ENCODE measurements at regions not wholly inside any gene's neighbourhood (a gene's known extent, or its start where the extent isn't known, plus 50 kb on each side); places are given as distances from the start of the nearest gene placed in this dataset.

- no peak for DNase-seq (ENCODE audit: low spot score)
These were observed 523.2 kb downstream of the TNS1 start for GRCh38 chr2:217479566-217479965.

- DNase-seq (ENCODE audit: low spot score): no peak
These were observed 523.9 kb downstream of the TNS1 start for GRCh38 chr2:217478831-217479455.

GRCh38 chr2:217477583-217477982, 525.2 kb downstream of the TNS1 start:
- DNase-seq (ENCODE audit: low spot score): no peak

- DNase-seq (ENCODE audit: low spot score): no peak
These were observed 527.0 kb downstream of the TNS1 start for GRCh38 chr2:217475791-217476190.

GRCh38 chr2:217475101-217475500, 527.7 kb downstream of the TNS1 start:
- DNase-seq (ENCODE audit: low spot score): no peak

GRCh38 chr2:217471319-217471718, 531.5 kb downstream of the TNS1 start:
- DNase-seq (ENCODE audit: low spot score): no peak

- DNase-seq (ENCODE audit: low spot score): no peak
These were observed 533.5 kb downstream of the TNS1 start for GRCh38 chr2:217469203-217469810.

GRCh38 chr2:217468042-217468830, 534.6 kb downstream of the TNS1 start:
- no peak for DNase-seq (ENCODE audit: low spot score)

- no peak for DNase-seq (ENCODE audit: low spot score)
These were observed 535.5 kb downstream of the TNS1 start for GRCh38 chr2:217467331-217467730.

- DNase-seq (ENCODE audit: low spot score): no peak
These were observed 536.0 kb downstream of the TNS1 start for GRCh38 chr2:217466805-217467204.

- no peak for DNase-seq (ENCODE audit: low spot score)
These were observed 536.7 kb downstream of the TNS1 start for GRCh38 chr2:217466104-217466503.

- no peak for DNase-seq (ENCODE audit: low spot score)
These were observed 537.7 kb downstream of the TNS1 start for GRCh38 chr2:217465100-217465499.

GRCh38 chr2:217463402-217464075, 539.3 kb downstream of the TNS1 start:
- no peak for DNase-seq (ENCODE audit: low spot score)

GRCh38 chr2:217462121-217462520, 540.7 kb downstream of the TNS1 start:
- DNase-seq (ENCODE audit: low spot score): no peak

- no peak for DNase-seq (ENCODE audit: low spot score)
These were observed 541.1 kb downstream of the TNS1 start for GRCh38 chr2:217461674-217462073.

- no peak for DNase-seq (ENCODE audit: low spot score)
These were observed 543.0 kb downstream of the TNS1 start for GRCh38 chr2:217459680-217460405.

GRCh38 chr2:217459016-217459415, 543.8 kb downstream of the TNS1 start:
- DNase-seq (ENCODE audit: low spot score): no peak

GRCh38 chr2:217456016-217456415, 546.8 kb downstream of the TNS1 start:
- no peak for DNase-seq (ENCODE audit: low spot score)

GRCh38 chr2:217452928-217453327, 549.9 kb downstream of the TNS1 start:
- DNase-seq (ENCODE audit: low spot score): no peak

- DNase-seq (ENCODE audit: low spot score): no peak
These were observed 551.1 kb downstream of the TNS1 start for GRCh38 chr2:217451666-217452065.

GRCh38 chr2:217449444-217449843, 553.4 kb downstream of the TNS1 start:
- DNase-seq (ENCODE audit: low spot score): no peak

- no peak for DNase-seq (ENCODE audit: low spot score)
These were observed 553.9 kb downstream of the TNS1 start for GRCh38 chr2:217448860-217449259.
